HG02884 (cell line): ENCODE measurements at regions not wholly inside any gene's neighbourhood (a gene's known extent, or its start where the extent isn't known, plus 50 kb on each side); places are given as distances from the start of the nearest gene placed in this dataset.
A peak's percentile ranks its signal among the peaks of the same experiment; 100 is the strongest.
"Not testable (repeated sequence)": the region's sequence is repeated elsewhere in the genome, so short reads cannot be mapped to it uniquely, and the experiment has no call there.

Experiments used
- ATAC-seq: cut with Tn5 transposase; IDR thresholded peaks from one replicate; pipeline ENCODE4 v1.9.1; 2021; ENCODE audit warnings: mild to moderate bottlenecking, moderate library complexity; ENCODE audit not compliant: unreplicated experiment

DNA sequence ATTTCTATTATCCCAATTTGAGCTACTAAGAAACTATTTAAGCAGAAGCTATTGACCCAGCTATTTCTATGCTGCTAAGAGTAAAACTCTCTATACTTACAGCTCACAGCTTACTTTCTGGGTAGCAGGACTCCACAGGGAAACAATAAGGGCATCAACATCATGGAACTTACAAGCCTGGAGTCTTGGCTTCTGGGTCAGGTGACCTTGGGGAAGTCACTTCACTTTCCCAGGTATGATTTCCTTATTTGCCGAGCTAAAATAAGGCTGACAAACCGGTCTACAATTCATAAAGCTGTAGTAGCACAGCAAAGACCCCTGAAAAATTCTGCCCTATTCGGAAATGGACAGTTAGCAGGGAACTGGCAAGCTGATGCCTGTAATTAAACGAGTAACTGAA lies 278.3 kb upstream of the NR2F2 start:
- no peak for ATAC-seq

DNA sequence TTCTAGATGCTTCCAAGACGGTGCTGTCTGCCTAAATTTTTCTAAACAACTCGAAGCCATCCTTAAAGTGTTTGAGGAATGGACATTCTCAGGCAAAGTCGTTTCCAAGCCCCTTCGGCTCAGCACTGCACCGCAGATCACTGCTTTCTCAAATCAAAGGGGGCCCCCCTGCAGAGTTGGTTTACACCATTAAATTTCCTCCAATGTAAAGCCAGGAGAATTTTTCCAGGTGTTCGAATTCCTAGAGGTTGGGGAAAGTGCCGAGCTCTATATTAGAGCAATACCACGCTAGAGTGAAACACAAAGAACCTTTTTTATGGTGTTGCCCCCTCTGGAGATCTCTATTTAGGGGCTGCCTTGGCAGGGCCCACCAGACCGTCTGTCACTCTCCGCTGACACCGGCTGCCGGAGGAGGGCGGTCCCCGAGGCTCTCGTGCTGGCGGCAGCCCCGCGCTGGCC lies 277.9 kb upstream of the NR2F2 start:
- ATAC-seq: no peak

DNA sequence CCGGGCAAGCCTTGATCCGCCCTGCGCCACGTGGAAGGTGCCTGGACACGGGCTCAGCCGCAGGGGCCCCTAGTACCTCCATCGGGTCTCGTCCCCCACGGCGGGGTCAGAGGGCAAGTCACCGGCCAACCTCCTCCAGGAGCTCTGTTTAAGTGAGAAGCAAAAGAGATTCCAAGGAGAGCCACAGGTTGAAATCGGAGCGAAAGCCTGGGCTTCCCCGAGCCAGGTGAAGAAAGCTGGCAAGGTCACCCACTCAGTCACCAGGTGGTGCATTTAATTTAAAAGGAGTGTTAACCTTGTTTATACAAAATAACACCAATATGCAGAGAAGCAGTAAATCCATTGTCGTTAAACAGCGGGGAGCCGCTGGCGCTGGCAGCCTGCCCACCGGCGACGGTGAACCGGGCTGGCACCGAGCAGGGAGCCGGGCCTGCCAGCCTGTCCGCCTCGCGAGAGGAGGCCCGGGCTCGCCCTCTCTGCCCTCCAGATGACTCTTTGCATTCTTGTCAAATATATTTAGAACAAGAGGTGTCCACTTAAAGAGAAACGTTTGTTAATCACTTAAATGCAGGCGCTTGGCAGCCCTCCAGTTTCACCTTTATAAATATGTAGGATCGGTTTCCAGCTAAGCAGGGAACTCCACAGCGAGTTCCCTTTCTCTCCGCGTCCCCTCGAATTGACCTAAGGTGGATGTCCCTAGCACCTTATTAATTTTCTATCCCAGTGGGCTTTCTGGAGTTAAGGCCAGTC lies 277.3 kb upstream of the NR2F2 start:
- ATAC-seq: no peak

DNA sequence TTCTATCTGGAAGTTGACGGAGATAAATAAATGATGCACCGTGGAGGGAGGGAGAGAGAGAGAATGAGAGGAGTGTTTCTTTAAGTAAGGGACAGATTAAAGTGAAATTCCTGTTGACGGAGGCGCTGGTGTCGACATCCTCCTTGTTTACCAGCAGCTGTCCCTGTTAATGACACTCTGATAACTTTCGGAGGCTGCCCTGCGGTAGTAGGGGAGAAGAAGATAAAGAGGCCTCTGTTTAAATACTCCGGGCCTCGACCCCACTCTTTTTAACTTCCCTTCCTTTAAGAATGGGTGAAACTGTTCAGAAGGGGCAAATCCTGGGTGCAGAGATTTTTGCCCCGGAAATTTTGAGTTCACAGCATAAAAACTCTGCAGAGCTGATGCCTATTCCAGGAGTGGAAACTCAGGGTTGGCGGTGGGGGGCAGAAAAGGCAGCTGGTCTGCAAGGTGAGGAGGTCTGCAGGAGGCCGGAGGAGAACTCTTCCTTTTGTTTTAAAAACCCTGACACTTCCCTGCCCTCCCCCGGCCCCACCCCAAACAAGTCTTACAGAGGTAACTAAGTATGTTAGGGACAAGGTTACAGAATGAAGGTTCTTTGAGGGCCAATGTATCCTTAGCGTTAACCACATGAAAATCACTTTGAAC lies 276.6 kb upstream of the NR2F2 start:
- ATAC-seq: no peak

DNA sequence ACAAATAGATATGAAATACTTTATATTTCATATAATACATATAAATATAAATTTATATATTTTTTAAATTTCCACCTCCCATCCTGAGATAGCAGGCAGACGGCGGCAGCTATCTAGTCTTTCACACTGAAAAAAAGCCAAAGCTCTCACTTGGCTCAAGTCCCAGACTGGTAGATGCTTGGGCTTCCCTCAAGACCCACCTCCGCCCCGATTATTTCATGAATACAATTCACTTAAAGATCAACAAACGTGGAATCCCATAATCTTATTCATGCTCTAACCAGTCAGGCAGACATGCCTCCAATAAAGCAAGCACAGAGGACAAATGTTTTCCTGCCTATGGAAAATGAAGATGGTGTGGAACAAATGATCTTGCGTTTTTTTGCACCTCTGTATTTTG lies 275.9 kb upstream of the NR2F2 start:
- ATAC-seq: no peak

DNA sequence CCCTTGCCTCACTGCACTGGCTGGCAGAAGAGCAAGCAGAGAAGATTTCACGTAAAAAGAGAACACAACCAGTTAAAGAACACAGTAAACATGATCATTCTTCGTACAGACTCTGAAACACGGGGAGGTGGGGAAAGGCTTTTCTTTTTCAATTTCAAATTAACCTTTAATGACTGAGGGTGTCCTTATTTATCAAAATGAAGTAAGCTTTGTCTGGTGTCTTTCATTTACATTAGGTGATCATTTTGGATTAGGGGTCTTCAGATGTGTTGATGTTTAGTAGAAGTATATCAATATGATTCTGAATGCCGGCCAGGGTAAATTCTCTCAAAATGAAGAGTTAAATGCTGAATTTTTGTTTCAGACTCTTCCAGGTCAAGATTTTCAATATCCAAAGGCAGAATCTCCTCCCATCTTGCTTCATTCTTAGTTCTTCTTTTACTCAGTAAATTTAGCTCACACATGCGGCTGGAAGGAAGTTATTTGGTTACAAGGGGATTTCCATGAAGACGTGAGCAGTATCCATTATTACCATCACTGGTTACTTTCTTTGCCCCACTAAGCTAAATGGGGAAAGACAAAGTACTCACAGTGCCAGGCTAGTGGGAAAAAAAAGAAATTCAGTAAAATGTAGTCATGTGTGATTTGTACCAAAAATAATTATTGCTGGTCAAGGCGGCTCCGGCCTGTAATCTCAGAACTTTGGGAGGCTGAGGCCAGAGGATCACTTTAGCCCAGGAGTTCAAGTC lies 272.2 kb upstream of the NR2F2 start:
- ATAC-seq: peak; percentile 86

DNA sequence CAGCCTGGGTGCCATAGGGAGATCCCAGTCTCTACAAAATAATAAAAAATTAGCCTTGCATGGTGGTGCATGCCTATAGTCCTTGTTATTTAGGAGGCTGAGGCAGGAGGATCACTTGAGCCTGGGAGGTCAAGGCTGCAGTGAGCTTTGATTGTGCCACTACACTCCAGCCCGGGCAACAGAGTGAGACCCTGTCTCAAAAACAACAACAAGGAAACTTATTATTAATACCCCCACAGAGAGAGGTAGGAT lies 271.7 kb upstream of the NR2F2 start:
- ATAC-seq: not testable (repeated sequence)

DNA sequence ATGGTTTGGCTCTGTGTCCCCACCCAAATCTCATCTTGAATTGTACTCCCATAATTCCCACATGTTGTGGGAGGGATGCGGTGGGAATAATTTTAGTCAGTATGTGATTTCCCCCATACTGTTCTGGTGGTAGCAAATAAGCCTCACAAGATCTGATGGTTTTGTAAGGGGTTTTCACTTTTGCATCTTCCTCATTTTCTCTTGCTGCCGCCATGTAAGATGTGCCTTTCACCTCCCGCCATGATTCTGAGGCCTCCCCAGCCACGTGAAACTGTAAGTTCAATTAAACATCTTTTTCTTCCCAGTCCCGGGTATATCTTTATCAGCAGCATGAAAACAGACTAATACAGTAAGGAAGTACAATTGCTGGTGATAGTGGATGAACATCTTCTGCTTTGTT lies 269.9 kb upstream of the NR2F2 start:
- ATAC-seq: not testable (repeated sequence)

DNA sequence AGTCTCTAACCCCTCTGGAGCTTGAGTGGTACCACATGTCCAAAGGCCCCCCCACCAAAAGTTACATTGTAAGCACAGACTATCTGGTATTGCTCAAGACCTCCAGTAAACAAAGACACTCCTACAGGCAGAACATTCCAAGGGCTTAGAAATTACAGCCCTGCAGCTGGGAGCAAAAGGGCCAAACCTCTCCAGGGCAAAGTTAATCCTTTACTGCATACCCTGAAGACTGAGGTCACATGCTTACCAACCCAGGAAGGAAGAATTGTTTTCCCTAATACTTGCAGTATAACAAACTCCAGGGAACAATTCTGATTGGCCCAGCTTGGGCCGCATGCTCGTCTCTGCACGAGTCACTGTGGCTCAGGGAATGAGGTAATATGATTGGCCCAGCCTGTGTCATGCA lies 266.1 kb upstream of the NR2F2 start:
- no peak for ATAC-seq

DNA sequence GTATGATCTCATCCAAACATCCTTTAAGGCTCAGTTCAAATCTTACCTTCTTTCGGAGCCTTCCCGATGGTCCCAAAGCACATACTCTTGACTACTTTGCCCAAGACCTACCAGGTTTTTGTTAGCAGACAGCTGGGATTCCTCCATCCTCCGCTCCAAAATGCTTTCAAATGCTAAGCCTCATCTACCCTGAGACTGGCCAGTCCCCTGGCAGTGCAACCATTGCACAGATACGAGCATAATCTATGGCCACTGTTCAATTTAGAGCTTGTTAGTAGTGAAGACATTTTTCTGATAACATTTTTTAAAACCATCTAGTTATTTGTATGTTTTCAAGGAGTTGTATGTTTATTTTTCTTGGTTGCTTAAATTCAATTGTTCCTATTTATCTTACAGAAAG lies 264.4 kb upstream of the NR2F2 start:
- ATAC-seq: no peak

DNA sequence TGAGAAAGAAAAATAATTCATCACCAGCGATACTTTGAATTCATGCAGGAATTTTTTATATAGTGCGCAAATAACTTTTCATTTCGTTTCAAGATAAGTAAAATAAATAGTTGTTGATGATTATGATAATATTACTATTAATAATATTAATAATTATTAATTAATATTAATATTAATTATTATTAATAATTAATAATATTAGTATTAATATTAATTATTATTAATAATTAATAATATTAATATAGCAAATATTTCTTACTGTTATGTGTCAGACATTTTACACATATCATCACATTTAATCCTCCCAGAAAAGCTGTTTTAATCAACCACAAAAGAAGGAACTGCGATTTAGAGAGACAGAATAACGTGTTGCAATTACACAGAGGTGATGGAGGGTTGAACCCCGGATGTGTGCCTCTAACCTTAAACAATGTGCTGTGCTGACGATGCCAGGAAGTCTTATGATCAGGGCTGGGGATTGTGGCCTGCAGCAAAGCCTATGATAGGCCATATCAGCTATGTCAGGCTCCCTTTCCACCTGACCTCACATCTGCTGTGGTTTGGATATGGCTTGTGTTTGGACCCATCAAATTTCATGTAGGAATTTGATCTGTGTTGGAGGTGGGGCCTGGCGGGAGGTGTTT lies 263.5 kb upstream of the NR2F2 start:
- no peak for ATAC-seq

DNA sequence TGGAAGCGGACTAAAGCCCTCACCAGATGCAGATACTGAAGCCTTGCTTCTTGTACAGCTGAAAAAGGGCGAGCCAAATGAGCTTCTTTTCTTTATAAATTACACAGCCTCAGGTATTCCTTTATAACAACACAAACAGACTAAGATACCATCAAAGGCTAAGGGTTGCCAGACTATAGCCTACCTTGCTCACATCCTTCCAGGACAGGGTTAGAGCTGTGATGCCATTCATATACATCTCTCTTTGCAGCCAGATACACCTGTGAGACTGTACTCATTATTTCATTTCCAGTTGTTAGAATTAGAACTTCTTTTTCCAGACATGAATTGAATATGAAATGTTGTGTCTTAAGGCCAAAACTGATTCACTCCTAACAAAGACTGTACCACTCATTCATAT lies 262.8 kb upstream of the NR2F2 start:
- no peak for ATAC-seq

DNA sequence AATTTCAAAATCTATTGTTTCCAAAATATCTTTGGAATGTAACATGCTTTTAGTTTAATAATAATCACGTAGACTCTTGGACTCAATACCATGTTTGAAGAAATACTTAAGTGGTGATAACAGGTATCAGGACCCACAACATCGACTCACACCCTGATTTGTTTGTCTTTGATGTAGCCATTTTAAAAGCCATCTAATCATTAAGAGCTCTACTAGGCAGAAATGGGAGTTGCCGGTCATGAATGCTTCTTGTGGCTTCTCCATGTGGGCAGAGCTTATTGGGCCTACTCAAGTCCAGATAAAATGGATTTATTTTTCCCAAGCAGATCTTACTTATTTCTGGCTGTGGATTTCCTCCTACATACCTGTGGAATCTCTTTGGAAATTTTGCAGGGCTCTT lies 261.6 kb upstream of the NR2F2 start:
- no peak for ATAC-seq

DNA sequence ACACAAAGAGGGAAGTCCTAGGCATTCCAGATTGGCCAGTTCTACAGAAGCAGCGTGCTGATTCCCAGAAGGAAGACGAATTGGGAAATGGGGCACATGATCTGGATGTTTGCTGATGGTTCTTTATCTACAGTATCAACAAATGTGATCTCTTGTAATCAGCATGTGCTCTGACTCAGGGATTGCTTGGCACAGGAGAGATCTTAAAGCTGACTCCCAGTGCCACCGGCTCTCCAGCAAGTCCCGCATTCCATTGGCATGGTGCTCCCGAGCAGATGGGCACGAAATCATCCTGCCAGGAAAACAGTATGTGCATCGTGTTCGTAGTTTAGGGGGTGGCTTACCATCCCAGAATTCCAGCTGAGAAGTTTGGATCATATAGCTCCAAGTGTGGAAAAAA lies 259.9 kb upstream of the NR2F2 start:
- ATAC-seq: no peak

DNA sequence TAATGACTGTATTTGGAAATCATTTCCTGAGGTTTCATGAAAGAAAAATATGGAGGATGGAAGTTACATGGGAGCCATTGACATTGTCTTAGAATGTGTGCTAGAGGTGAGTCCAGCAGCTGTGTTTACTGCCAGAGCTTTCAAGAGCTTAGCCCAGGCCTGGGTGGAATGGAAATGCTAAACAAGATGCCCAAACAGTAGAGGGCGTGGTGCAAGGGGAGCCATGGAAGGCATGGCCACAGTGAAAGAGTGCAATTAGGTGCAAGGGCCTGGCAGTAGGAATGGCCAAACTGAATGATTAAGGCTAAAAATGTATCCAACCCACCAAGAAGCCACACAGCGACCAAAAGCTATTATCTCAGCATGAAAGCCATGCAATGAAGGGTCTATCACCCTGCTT lies 257.7 kb upstream of the NR2F2 start:
- ATAC-seq: no peak

DNA sequence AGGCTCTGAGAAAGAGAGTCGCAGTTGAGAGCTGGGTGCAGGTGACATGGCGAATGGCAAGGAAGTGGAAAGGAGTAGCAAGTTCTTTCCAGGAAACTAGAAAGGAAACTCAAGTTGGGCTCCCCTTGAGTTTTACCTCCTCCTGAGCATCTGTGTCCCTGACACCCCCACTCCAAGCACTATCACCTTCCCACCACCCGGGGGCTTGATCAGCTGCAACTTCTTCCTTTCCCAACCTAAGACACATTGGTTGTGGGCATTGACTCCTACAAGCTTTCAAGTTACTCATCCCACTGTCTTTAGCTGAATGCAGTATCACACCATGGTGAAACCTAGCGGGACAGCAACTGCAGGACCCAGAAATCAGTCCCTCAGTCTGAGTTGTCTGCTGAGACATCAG lies 256.6 kb upstream of the NR2F2 start:
- no peak for ATAC-seq

DNA sequence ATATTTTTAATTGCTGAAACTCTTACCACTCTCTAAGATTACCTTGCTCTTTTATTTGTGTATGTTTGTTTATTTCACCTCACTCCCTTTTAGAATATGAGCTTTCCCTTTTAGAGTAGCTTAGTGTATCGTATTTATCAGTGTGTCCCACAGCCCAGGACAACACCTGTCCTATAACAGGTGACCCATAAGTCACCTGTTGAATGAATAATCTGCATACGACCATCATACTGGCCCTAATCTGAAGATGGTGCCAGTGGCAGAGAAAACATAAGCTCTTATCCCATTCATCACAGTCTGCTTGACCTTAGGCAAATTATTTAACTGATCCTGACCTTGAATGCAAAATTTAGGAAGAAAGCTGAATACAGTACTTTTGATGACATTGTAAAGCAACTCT lies 254.6 kb upstream of the NR2F2 start:
- no peak for ATAC-seq

DNA sequence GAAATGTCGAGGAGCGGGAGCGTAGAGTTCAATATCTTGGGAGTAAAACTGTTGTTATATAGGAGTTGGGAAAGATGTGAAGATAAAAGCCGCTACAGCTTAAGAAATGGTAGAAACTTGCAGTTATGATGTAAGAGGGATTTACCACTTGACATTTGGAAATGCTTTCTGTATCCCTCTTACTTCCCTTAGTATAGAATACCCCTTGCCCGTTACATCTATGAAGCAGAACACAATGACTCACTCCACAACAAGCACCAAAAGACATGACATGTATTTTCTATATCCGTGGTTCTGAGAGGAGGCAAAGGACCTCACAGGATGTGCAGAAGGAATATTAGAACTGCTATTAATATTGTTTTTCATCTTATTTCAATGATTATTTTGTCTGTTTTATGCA lies 254.2 kb upstream of the NR2F2 start:
- ATAC-seq: no peak

DNA sequence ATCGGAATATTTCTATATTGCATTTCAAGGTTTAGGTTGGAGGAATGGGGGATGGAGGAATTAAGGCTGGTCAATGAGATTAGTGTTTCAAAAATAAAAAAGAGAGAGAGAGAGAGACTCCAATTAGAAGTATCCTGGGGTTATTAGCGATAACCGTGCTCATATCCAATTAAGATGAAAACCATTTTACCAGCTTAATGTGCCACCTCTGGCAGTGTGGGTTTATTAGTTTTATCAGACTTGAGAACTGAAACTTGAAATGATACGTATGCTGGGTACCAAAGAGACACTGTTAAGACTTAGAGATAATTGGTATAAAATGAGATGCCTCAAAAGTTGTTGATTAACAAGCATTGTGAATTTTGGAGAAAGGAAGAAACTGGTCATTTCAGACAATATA lies 251.5 kb upstream of the NR2F2 start:
- ATAC-seq: no peak

DNA sequence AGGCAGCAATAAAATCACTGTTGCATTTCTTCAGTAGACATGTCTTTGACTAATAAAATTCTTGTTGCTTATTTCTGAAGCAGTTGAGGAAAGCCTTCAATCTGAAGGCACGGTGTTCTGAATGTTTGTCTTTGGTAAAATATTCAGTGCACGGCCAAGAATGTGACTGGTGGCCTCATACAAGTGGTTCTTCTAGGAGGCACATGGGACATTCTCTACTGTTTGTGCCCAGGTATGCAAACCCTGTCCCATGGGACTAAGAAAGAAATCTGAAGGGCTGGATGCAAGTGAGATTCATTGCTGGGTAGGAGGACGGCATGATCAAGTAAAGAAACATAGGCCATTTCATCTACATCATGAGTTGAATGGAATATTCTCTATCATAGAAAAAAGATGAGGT lies 250.6 kb upstream of the NR2F2 start:
- no peak for ATAC-seq

DNA sequence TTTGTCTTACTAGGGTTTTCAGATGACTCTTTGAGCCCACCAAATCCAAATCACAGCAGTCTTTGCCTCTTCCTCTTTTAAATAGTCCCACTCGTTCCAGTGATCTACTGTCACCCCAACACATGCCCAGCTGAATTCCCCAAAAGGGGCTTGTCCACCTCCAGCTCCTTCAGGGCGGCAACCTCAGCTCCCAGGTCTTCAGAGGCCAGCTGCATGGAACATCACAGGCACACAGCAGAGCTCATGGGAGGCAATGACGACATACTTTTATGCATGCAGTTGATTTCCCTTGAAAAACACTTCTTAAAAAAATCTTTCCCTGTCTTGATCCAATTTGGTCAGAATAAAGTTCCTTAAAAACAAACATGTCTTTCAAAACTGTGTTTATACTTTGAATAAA lies 244.3 kb upstream of the NR2F2 start:
- no peak for ATAC-seq
